Vagina (tissue), 2 donors: ENCODE measurements at regions not wholly inside any gene's neighbourhood (a gene's known extent, or its start where the extent isn't known, plus 50 kb on each side); places are given as distances from the start of the nearest gene placed in this dataset.

Experiments
- CTCF ChIP-seq, 3 experiments: fragments of 450-650 bp in 2 of 3; fragments of 200-600 bp in 1 of 3; sonication (generic) in 1 of 3; IDR thresholded peaks; one replicate each; pipeline ENCODE4 v1.5.1; 2017 to 2019; ENCODE audit warnings: antibody characterized with exemption in 3 of 3, mild to moderate bottlenecking in 2 of 3, moderate library complexity in 2 of 3
- POLR2A ChIP-seq, 2 donors: fragments of 450-650 bp; IDR thresholded peaks; one replicate each; pipeline ENCODE4 v1.6.1; 2017; ENCODE audit warnings: antibody characterized with exemption in 2 of 2, mild to moderate bottlenecking in 2 of 2, moderate library complexity in 2 of 2
- POLR2AphosphoS5 ChIP-seq, 2 donors: sonication (generic); formaldehyde crosslinking; IDR thresholded peaks; one replicate each; pipeline ENCODE4 v1.9.0; 2017; ENCODE audit warnings: antibody characterized with exemption in 2 of 2, mild to moderate bottlenecking in 2 of 2, low read depth in 1 of 2; ENCODE audit not compliant: insufficient read depth in 1 of 2

- TF ChIP-seq CTCF (IDR thresholded peaks at IDR 0.05) (no peak), POLR2A (IDR thresholded peaks at IDR 0.05) (no peak), POLR2AphosphoS5 (IDR thresholded peaks at IDR 0.05; ENCODE audit: insufficient read depth in 1 of 2, low read depth in 1 of 2) (no peak)
Observed at GRCh38 chr3:10766049-10766705, 49.9 kb upstream of the SLC6A11 start.
